ENCODE measurements at regions not wholly inside any gene's neighbourhood (a gene's known extent, or its start where the extent isn't known, plus 50 kb on each side); places are given as distances from the start of the nearest gene placed in this dataset.

DNA sequence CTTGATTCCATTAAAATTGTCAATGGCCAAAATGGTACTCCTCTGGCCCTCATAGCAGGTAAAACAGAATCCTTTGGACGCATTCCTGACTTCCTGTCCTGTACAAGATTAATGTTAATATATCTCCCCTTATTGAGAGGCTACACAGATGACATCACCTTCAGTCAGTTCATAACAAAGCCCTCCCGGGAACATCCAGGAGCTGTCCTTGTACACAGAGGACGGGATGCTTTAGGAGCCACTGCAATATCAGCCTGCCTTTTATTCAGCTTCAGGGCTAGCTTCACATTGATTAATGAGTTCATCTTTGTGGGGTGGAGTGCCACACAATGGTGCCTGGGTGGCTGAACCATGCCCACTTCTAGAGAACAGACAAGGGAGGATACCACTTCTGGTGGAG lies 235.1 kb downstream of the NRIP1 start:
- H3K4me1 Mint-ChIP-seq (ENCODE audit: low read depth, unreplicated experiment), result no peaks in the 10 kb centered on the region
- H3K36me3 Mint-ChIP-seq (ENCODE audit: insufficient read depth, unreplicated experiment), result no peaks in the 10 kb centered on the region
- Histone ChIP-seq H3K4me3 (ENCODE audit: low read depth, low read length) (no peak overlapping the region), H3K9me3 (no peaks in the 10 kb centered on the region), H3K36me3 (ENCODE audit: control insufficient read depth, insufficient read depth, low read length) (no peaks in the 10 kb centered on the region), H3K27me3 (replicated peaks; ENCODE audit: control insufficient read depth, insufficient read depth, low read length) (no peaks in the 10 kb centered on the region), H3K4me1 (no peaks in the 10 kb centered on the region)
- ChIA-PET CTCF (no interaction called here), POLR2A (no interaction called here)
- TF ChIP-seq CTCF (IDR thresholded peaks at IDR 0.05; ENCODE audit: insufficient read depth in 1 of 2, low read depth in 1 of 2, low read length in 1 of 2, severe bottlenecking in 1 of 2, unreplicated experiment in 1 of 2), result no peak
- H3K27ac Mint-ChIP-seq (ENCODE audit: unreplicated experiment), result no peak overlapping the region
- BruUV-seq (replicated peaks), result no TSS peak
- intact Hi-C loops (cut with micrococcal nuclease; ENCODE audit: unreplicated experiment), result no loop called here
- no peaks in the 10 kb centered on the region for H3K27me3 Mint-ChIP-seq (ENCODE audit: insufficient read depth, unreplicated experiment)
- no peak overlapping the region for H3K4me3 Mint-ChIP-seq (ENCODE audit: unreplicated experiment)
- no peaks in the 10 kb centered on the region for H3K9me3 Mint-ChIP-seq (ENCODE audit: unreplicated experiment)
- DNase-seq, result no peak

DNA sequence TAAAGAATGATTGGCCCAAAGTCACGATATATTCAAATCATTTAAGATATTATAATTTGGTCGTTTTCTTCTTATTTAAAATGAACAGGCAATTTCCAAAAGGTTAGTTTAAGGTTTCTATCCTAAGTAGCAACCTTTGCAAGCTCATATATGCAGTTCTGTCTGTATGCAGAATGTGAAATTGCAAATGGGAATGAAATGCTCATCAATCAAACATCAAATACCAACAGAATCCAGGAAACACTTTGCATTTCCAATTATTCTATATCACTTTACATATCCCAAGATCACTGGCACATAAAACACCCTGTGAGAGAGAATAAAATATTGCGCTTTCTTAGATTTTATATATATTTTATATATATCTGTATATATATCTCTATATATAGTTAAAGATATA lies 237.3 kb downstream of the NRIP1 start:
- POLR2A ChIA-PET, result no interaction called here
- H3K4me3 Mint-ChIP-seq (ENCODE audit: unreplicated experiment), result no peak overlapping the region

DNA sequence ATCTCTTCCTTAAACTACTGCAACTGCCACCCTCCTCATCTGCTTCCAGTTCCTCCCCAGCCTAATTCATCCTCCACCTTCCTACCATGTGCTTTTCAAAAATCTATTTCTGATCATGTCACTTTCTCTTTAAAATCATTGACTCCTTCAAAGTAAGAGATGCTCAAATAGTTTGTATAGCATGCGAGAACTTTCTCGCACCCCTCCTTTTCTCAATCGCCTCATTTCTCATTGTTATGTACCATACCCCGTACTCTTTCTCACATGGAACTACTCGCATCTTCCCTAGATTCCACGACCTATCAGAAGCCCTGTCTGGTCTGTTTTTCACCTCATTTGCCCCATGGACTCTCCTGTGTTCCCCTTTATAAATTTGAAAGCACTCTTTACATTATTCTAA lies 238.2 kb downstream of the NRIP1 start:
- Mint-ChIP-seq H3K27ac (ENCODE audit: unreplicated experiment) (no peak overlapping the region), H3K27me3 (ENCODE audit: insufficient read depth, unreplicated experiment) (no peaks in the 10 kb centered on the region), H3K4me1 (ENCODE audit: low read depth, unreplicated experiment) (no peaks in the 10 kb centered on the region), H3K9me3 (ENCODE audit: unreplicated experiment) (no peaks in the 10 kb centered on the region), H3K4me3 (ENCODE audit: unreplicated experiment) (no peak overlapping the region), H3K36me3 (ENCODE audit: insufficient read depth, unreplicated experiment) (no peaks in the 10 kb centered on the region)
- H3K9me3 ChIP-seq, result no peaks in the 10 kb centered on the region
- H3K27me3 ChIP-seq (replicated peaks; ENCODE audit: control insufficient read depth, insufficient read depth, low read length), result no peaks in the 10 kb centered on the region
- no peak for DNase-seq
- ChIA-PET POLR2A (no interaction called here), CTCF (no interaction called here)
- no TSS peak for BruUV-seq (replicated peaks)
- no peaks in the 10 kb centered on the region for H3K36me3 ChIP-seq (ENCODE audit: control insufficient read depth, insufficient read depth, low read length)
- TF ChIP-seq CTCF (IDR thresholded peaks at IDR 0.05; ENCODE audit: insufficient read depth in 1 of 2, low read depth in 1 of 2, low read length in 1 of 2, severe bottlenecking in 1 of 2, unreplicated experiment in 1 of 2), result no peak
- no peak overlapping the region for H3K4me3 ChIP-seq (ENCODE audit: low read depth, low read length)
- no peaks in the 10 kb centered on the region for H3K4me1 ChIP-seq
- intact Hi-C loops (cut with micrococcal nuclease; ENCODE audit: unreplicated experiment), result no loop called here

More for the DNA sequence above, 237.3 kb downstream of the NRIP1 start:
- H3K27ac Mint-ChIP-seq (ENCODE audit: unreplicated experiment), result no peak overlapping the region
- intact Hi-C loops (cut with micrococcal nuclease; ENCODE audit: unreplicated experiment), result no loop called here
- no TSS peak for BruUV-seq (replicated peaks)
- Histone ChIP-seq H3K36me3 (ENCODE audit: control insufficient read depth, insufficient read depth, low read length) (no peaks in the 10 kb centered on the region), H3K27me3 (replicated peaks; ENCODE audit: control insufficient read depth, insufficient read depth, low read length) (no peaks in the 10 kb centered on the region), H3K4me3 (ENCODE audit: low read depth, low read length) (no peak overlapping the region), H3K4me1 (no peaks in the 10 kb centered on the region), H3K9me3 (no peaks in the 10 kb centered on the region)
- CTCF ChIA-PET, result no interaction called here
- H3K9me3 Mint-ChIP-seq (ENCODE audit: unreplicated experiment), result no peaks in the 10 kb centered on the region
- no peak for DNase-seq
- H3K27me3 Mint-ChIP-seq (ENCODE audit: insufficient read depth, unreplicated experiment), result no peaks in the 10 kb centered on the region
- H3K36me3 Mint-ChIP-seq (ENCODE audit: insufficient read depth, unreplicated experiment), result no peaks in the 10 kb centered on the region
- H3K4me1 Mint-ChIP-seq (ENCODE audit: low read depth, unreplicated experiment), result no peaks in the 10 kb centered on the region
- no peak for TF ChIP-seq CTCF (IDR thresholded peaks at IDR 0.05; ENCODE audit: insufficient read depth in 1 of 2, low read depth in 1 of 2, low read length in 1 of 2, severe bottlenecking in 1 of 2, unreplicated experiment in 1 of 2)

Measured in Caco-2 (cell line).